NCI-H1694 (cell line): ENCODE measurements at regions not wholly inside any gene's neighbourhood (a gene's known extent, or its start where the extent isn't known, plus 50 kb on each side); places are given as distances from the start of the nearest gene placed in this dataset.

Experiments
- DNase-seq: peaks from one replicate; lab custom pipeline; 2025; lab: John Stamatoyannopoulos, UW

GRCh38 chr19:31501427-31502195, 152.4 kb upstream of the TSHZ3 start:
- no peak for DNase-seq

DNA sequence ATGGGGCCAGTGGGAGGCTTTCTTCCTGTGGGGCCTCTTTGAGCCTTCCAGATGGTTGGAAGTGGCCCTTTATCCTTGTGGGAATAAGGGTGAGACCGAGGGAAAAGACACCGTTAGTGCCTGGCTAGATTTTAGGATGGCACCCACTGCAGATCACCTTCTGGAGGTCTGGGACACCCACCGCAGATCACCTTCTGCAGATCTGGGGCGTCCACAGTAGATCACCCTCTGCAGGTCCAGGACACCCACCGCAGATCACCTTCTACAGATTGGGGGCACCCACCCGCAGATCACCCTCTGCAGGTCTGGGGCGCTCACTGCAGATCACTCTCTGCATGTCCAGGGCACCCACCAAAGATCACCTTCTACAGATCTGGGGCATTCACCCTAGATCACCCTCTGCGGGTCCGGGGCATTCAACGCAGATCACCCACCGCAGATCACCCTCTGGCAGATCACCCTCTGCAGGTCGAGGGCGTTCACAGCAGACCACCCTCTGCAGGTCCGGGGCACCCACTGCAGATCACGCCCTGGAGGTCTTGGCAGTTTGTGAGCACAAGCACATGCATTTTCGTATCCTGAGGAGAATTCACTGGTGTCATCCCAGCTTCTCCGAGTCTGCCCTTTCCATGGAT, 153.4 kb upstream of the TSHZ3 start:
- DNase-seq: no peak

- DNase-seq: no peak
These were observed 154.0 kb upstream of the TSHZ3 start for GRCh38 chr19:31503211-31503610.

DNA sequence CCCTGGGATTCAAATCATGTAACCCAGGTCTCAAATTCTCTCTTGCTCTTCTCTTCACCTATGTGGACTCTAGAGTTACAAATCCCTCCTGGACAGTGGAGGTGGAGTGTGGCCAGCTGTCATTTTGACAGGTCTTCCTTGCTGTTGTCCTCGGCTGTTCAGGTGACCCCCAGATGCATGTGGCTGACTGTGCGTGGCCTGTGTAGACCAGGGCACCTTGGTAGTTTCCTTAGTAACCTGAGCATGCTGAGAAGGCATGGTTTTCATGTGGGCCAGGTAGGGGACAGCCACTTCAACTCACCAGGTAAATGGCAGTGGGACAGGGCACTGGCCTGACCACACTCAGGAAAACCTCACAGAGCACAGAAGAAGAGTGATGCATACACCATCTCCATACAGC, 155.0 kb upstream of the TSHZ3 start:
- no peak for DNase-seq

DNA sequence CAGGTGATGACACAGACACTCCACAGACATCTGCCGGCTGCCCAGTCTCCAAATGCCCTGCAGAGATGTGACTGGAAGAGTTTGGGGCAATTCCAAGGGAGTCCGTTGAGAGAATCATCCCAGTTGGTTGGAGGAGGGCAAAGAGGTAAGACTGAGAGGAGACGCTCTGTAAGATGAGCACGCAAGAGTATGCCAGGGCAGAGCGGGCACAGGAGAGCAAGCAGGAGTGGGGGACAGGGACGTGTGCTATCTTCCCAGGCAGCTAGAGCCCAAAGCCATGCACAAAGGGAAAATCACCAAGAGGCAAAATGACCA, 156.3 kb upstream of the TSHZ3 start:
- no peak for DNase-seq

GRCh38 chr19:31506102-31506501, 156.9 kb upstream of the TSHZ3 start:
- no peak for DNase-seq

DNA sequence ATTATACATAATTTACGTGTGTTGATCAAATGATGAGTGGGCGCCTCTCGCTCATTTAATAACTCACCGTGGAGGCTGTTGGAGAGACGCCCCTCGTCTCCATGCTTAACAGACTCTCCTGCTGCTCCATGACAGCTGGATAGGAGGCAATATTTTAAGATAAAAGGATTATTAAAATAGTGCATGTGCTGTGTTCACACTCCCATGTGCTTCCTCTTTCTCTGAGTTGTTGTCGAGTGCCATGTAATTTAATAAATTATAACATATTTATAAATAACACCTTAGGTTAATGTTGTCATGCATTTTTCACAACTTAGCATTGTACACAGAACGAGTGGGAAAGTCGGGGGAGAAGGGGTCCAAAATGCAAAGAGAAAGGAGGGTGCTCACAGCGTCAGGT, 161.4 kb upstream of the TSHZ3 start:
- no peak for DNase-seq

GRCh38 chr19:31511098-31511497, 161.9 kb upstream of the TSHZ3 start:
- no peak for DNase-seq

GRCh38 chr19:31511696-31512095, 162.5 kb upstream of the TSHZ3 start:
- DNase-seq: no peak

- DNase-seq: no peak
These were observed 163.1 kb upstream of the TSHZ3 start for GRCh38 chr19:31512181-31512970.

GRCh38 chr19:31513841-31514240, 164.6 kb upstream of the TSHZ3 start:
- DNase-seq: no peak

GRCh38 chr19:31515931-31516330, 166.7 kb upstream of the TSHZ3 start:
- no peak for DNase-seq

DNA sequence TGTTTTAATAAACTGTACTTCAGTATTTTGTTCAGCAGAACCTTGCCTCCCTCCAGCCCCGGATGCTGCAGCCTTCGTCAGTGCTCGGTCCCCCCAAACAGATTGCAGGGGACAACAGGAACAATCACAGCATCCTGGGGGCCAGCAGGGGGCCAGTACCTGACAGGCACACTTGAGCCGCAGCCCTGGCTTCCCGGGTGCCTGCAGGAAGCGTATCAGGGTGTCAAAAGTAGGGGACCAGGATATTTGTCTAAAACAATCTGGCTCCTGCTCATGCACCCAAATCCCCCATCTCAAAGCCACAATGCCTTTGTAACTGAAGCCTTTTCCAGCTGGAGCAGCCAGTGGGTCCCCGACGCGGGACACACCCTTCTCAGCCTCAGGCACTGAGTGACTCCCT, 167.5 kb upstream of the TSHZ3 start:
- DNase-seq: no peak

GRCh38 chr19:31517224-31518180, 168.3 kb upstream of the TSHZ3 start:
- DNase-seq: no peak

GRCh38 chr19:31518216-31519020, 169.2 kb upstream of the TSHZ3 start:
- no peak for DNase-seq

DNA sequence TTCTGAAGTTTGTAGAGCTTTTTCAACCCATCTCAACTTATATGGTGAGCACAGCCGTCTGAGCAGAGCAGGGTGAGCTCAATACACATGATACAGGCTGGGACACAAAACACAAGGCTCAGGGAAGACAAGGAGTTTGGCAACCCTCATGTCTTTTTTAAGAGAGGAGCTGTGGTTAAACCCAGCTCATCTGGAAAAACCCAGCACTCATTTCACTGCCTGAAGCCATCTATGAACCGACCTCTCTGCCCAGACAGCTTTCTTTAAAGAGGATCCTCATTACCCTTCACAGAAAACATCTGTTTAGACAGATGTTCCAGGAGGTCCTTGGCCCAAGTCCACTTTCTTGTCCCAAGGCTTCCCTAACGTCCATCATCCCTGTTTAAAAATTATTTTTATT, 170.0 kb upstream of the TSHZ3 start:
- DNase-seq: no peak

- no peak for DNase-seq
These were observed 170.7 kb upstream of the TSHZ3 start for GRCh38 chr19:31519908-31520307.

DNA sequence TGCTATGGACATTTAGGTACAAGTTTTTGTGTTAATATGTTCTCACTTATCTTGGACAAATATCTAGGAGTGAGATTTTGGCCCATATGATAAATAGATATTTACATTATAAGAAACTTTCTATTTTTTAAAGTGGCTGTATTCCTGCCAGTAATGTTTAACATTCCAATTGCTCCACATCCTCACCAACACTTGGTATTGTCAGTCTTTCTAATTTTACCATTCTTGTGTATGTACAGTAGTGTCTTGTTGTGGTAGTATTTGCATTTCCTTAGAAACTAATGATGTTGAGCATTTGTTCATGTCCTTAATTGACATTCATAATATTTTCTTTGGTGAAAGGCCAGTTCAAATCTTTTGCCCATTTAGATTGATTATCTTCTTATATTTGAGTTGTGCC, 171.4 kb upstream of the TSHZ3 start:
- DNase-seq: no peak

DNA sequence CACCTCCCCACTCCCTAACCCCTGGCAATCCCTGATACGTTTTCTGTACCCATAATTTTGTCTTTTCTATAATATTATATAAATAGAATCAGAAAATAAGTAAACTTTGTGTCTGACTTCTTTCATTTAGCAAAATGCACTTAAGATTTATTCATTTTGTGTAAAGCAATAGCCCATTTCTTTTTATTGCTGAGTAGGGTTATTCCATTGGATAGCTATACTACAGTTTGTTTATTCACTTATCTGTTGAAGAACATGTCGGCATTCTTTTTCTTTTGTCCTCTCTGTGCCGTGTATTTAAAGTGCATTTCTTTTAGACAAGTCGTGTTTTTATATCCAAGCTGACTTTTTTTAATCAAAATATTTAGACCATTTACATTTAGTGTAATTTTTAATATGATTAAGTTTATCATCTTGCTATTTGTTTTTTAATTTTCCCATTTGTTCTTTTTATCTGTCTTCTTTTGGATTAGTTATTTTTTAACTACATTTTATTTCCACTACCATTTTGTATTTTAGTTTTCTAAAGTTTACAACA, 176.4 kb upstream of the TSHZ3 start:
- no peak for DNase-seq

- no peak for DNase-seq
These were observed 178.2 kb upstream of the TSHZ3 start for GRCh38 chr19:31527443-31527842.

DNA sequence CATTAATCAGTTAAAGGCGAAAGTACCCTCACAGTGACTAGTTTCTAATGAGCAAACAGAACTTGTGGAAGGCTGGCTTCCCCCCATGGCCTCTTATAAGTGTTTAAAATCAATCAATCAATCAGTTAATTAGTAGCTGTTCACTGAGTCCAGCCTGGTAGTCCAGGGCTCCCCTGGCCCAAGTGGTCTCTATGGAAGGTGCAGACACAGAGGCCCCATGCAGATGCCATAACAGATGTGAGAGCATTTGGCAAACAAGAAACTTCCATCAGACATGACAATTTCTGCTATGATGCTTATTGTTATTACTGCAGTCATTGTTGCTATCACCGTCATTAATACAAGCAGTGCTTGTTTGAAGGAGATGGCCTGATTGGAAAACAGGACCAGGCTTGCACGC, 179.0 kb upstream of the TSHZ3 start:
- no peak for DNase-seq
